GM18868 (cell line): ENCODE measurements at regions not wholly inside any gene's neighbourhood (a gene's known extent, or its start where the extent isn't known, plus 50 kb on each side); places are given as distances from the start of the nearest gene placed in this dataset.
A peak's percentile ranks its signal among the peaks of the same experiment; 100 is the strongest.

Experiments used
- ATAC-seq: cut with Tn5 transposase; IDR thresholded peaks from one replicate; pipeline ENCODE4 v1.9.1; 2021; ENCODE audit warnings: mild to moderate bottlenecking, moderate library complexity; ENCODE audit not compliant: unreplicated experiment

- no peak for ATAC-seq
Measured at GRCh38 chr2:187679454-187679853, 125.2 kb upstream of the TFPI start.

GRCh38 chr2:187684174-187684573 lies 129.9 kb upstream of the TFPI start:
- no peak for ATAC-seq

GRCh38 chr2:187686416-187687024 lies 132.3 kb upstream of the TFPI start:
- no peak for ATAC-seq

GRCh38 chr2:187687585-187687984 lies 133.3 kb upstream of the TFPI start:
- no peak for ATAC-seq

- no peak for ATAC-seq
Measured at GRCh38 chr2:187689372-187689771, 135.1 kb upstream of the TFPI start.

- ATAC-seq = no peak
Measured at GRCh38 chr2:187693923-187694322, 139.7 kb upstream of the TFPI start.

- ATAC-seq = peak; percentile 62
Measured at GRCh38 chr2:187696644-187697043, 142.4 kb upstream of the TFPI start.

- ATAC-seq = no peak
Measured at GRCh38 chr2:187698374-187699110, 144.3 kb upstream of the TFPI start.

GRCh38 chr2:187702157-187702556 lies 147.9 kb upstream of the TFPI start:
- ATAC-seq = no peak

- no peak for ATAC-seq
Measured at GRCh38 chr2:187708272-187708671, 154.0 kb upstream of the TFPI start.

- no peak for ATAC-seq
Measured at GRCh38 chr2:187709065-187709464, 154.8 kb upstream of the TFPI start.

GRCh38 chr2:187710791-187711521 lies 156.7 kb upstream of the TFPI start:
- ATAC-seq = no peak

GRCh38 chr2:187715590-187715989 lies 161.4 kb upstream of the TFPI start:
- no peak for ATAC-seq

GRCh38 chr2:187716301-187716700 lies 162.1 kb upstream of the TFPI start:
- ATAC-seq = no peak

- no peak for ATAC-seq
Measured at GRCh38 chr2:187718092-187718491, 163.9 kb upstream of the TFPI start.

- ATAC-seq = no peak
Measured at GRCh38 chr2:187719510-187719909, 165.3 kb upstream of the TFPI start.

GRCh38 chr2:187748958-187749357 lies 194.7 kb upstream of the TFPI start:
- no peak for ATAC-seq

GRCh38 chr2:187749804-187750431 lies 195.7 kb upstream of the TFPI start:
- no peak for ATAC-seq

GRCh38 chr2:187768995-187769394 lies 214.8 kb upstream of the TFPI start:
- ATAC-seq = no peak

GRCh38 chr2:187769437-187769836 lies 215.2 kb upstream of the TFPI start:
- no peak for ATAC-seq

- ATAC-seq = peak; percentile 95
Measured at GRCh38 chr2:187774551-187775071, 220.4 kb upstream of the TFPI start.
